ENCODE measurements at regions not wholly inside any gene's neighbourhood (a gene's known extent, or its start where the extent isn't known, plus 50 kb on each side); places are given as distances from the start of the nearest gene placed in this dataset.

DNA sequence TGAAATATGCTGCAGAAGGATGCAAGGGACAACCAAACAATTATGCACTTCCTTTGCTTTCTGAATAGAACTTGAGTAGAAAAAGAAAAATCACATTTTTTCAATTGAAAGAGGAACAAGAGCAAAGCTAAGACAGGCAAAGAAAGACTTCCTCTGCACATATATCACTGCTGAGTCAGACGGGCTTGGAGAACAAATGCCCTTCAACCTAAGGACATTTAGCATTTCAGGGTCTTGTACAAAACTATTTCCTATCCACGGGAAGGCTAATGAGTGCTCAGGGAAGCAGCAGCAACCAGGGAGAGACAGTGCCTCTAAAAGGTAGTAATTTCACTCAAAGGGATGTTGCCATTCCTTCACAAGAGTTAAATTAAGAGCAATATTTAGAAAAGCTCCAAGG, 570.0 kb upstream of the GCFC2 start:
- TF ChIP-seq, protein P1, sequence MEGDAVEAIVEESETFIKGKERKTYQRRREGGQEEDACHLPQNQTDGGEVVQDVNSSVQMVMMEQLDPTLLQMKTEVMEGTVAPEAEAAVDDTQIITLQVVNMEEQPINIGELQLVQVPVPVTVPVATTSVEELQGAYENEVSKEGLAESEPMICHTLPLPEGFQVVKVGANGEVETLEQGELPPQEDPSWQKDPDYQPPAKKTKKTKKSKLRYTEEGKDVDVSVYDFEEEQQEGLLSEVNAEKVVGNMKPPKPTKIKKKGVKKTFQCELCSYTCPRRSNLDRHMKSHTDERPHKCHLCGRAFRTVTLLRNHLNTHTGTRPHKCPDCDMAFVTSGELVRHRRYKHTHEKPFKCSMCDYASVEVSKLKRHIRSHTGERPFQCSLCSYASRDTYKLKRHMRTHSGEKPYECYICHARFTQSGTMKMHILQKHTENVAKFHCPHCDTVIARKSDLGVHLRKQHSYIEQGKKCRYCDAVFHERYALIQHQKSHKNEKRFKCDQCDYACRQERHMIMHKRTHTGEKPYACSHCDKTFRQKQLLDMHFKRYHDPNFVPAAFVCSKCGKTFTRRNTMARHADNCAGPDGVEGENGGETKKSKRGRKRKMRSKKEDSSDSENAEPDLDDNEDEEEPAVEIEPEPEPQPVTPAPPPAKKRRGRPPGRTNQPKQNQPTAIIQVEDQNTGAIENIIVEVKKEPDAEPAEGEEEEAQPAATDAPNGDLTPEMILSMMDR (IDR thresholded peaks at IDR 0.05) = no peak
- TF ChIP-seq POLR2A (IDR thresholded peaks at IDR 0.05) = no peak
